ENCODE measurements at regions not wholly inside any gene's neighbourhood (a gene's known extent, or its start where the extent isn't known, plus 50 kb on each side); places are given as distances from the start of the nearest gene placed in this dataset.

DNA sequence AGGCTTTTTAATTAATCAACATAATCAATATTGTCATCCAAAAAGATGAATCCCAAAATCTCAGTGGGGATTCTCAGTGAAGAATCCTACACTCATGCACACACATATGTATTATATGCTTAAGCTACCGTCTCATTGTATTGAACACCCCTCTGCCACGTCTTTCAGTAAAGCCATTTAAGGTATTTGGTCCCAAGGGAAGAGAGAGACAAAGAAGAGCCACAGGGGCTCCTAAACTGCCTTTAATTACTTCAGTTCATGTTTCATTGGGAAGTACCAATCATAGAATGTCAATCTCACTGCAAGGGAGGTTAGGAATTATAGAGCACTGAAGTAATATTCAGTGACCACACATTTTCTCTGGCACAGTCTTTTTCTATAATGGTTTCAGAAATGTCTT is 388.6 kb upstream of the NEGR1 start:
- TF ChIP-seq, protein P1, sequence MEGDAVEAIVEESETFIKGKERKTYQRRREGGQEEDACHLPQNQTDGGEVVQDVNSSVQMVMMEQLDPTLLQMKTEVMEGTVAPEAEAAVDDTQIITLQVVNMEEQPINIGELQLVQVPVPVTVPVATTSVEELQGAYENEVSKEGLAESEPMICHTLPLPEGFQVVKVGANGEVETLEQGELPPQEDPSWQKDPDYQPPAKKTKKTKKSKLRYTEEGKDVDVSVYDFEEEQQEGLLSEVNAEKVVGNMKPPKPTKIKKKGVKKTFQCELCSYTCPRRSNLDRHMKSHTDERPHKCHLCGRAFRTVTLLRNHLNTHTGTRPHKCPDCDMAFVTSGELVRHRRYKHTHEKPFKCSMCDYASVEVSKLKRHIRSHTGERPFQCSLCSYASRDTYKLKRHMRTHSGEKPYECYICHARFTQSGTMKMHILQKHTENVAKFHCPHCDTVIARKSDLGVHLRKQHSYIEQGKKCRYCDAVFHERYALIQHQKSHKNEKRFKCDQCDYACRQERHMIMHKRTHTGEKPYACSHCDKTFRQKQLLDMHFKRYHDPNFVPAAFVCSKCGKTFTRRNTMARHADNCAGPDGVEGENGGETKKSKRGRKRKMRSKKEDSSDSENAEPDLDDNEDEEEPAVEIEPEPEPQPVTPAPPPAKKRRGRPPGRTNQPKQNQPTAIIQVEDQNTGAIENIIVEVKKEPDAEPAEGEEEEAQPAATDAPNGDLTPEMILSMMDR (IDR thresholded peaks at IDR 0.05; ENCODE audit: insufficient read depth, low read length, poor library complexity, severe bottlenecking), result no peak
- no peak for TF ChIP-seq EZH2phosphoT487 (conservative IDR thresholded peaks at IDR 0.05; ENCODE audit: low read length)
